ENCODE measurements at regions not wholly inside any gene's neighbourhood (a gene's known extent, or its start where the extent isn't known, plus 50 kb on each side); places are given as distances from the start of the nearest gene placed in this dataset.
A peak's percentile ranks its signal among the peaks of the same experiment; 100 is the strongest.
"Not testable (repeated sequence)": the region's sequence is repeated elsewhere in the genome, so short reads cannot be mapped to it uniquely, and the experiment has no call there.

DNA sequence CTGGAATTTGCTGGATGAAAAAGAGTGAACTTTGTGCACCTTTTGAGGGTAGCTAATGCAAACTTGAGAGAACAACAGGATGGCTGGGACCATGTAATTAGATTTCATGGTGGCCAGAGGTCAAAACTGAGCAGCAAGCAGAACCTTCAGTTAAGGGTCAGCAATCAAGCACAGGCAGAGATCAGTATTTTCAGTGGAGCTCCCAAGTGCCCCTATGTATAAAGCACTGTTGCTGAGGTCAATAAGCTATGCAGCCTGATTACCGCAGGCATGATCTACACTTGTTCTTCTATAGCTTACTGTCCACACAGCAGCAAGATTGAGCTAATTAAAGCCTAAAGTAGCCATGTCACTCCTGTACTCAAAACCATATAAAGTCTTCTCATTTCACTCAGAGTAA, 62.1 kb upstream of the TMC1 start:
- no peak overlapping the region for H3K4me3 ChIP-seq (replicated peaks in 1 of 2; ENCODE audit: low read depth in 2 of 2, low read length in 2 of 2)
- TF ChIP-seq, protein P1, sequence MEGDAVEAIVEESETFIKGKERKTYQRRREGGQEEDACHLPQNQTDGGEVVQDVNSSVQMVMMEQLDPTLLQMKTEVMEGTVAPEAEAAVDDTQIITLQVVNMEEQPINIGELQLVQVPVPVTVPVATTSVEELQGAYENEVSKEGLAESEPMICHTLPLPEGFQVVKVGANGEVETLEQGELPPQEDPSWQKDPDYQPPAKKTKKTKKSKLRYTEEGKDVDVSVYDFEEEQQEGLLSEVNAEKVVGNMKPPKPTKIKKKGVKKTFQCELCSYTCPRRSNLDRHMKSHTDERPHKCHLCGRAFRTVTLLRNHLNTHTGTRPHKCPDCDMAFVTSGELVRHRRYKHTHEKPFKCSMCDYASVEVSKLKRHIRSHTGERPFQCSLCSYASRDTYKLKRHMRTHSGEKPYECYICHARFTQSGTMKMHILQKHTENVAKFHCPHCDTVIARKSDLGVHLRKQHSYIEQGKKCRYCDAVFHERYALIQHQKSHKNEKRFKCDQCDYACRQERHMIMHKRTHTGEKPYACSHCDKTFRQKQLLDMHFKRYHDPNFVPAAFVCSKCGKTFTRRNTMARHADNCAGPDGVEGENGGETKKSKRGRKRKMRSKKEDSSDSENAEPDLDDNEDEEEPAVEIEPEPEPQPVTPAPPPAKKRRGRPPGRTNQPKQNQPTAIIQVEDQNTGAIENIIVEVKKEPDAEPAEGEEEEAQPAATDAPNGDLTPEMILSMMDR (IDR thresholded peaks at IDR 0.05; ENCODE audit: low read depth, low read length) = no peak
- DNase-seq (ENCODE audit: low read depth in 2 of 2) = no peak

DNA sequence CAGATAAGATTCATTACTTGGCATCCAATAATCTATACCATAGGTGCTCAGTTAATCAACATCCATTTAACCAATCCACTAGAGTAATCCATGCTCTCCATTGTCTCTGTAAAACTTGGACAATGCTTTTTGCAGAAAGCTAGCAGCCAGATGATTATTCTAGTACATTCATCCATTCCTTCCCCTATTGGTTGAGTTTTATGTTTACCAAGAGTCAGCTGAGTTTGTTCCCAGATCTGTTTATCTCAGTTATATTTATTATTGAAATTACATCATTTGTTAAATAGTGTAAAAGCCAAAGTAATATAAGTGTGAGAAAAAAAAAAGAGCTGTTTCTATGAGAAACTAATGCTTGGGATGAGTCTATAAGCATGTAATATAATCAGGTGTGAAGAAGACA, 63.3 kb upstream of the TMC1 start:
- TF ChIP-seq, protein P1 (IDR thresholded peaks at IDR 0.05; ENCODE audit: low read depth, low read length) = no peak
- DNase-seq (ENCODE audit: low read depth in 2 of 2) = no peak
- no peak overlapping the region for H3K4me3 ChIP-seq (replicated peaks in 1 of 2; ENCODE audit: low read depth in 2 of 2, low read length in 2 of 2)

DNA sequence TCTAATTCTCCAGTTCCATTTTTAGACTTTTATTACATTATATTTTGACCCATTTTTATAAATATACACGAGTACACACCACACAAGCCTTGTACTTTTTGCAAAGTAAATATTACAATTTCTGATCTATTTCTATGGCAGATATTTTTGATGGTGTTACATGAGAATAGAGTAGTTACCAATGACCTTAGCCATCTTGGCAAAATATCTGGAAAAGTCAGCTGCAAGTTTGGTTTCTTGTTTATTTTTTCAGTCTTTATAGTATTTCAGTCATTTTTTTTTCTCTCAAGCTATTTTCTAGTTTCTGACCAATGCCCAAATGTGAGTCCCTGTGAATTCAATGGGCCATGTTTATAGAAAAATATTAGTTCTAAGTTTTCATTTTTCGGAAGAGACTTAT, 64.0 kb upstream of the TMC1 start:
- no peak overlapping the region for H3K4me3 ChIP-seq (replicated peaks in 1 of 2; ENCODE audit: low read depth in 2 of 2, low read length in 2 of 2)
- no peak for DNase-seq (ENCODE audit: low read depth in 2 of 2)
- TF ChIP-seq, protein P1 (IDR thresholded peaks at IDR 0.05; ENCODE audit: low read depth, low read length) = no peak

DNA sequence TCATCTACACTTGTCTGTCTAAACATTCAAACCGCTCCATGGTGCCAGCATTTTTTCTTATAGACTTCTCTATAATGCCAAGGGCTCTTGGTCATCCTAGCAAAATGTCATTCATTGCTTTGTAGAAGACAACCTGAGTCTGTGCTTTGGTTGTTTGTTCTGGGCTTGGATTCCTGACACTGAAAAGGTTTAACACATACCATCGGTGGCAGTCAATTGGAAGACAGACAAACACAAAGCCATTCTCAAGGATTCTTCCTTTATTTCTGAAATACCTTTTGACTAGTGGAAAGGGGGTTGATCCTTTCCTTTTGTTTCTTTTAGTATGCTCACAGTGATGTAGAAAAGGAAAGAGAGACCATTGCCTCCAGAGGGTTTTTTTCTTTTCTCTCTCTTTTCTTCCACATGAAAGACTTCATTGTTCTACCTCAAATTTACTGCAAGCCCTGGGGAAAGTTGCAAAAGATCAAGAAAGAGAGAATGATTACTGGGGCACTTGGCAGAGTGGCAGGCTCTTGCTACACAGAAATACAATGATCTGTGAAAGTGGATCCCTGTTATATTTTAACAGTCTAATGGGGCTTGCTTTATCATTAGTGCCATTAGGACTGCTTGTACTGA, 66.4 kb upstream of the TMC1 start:
- TF ChIP-seq, protein P1 (IDR thresholded peaks at IDR 0.05; ENCODE audit: low read depth, low read length) = no peak
- peak in 1 of 2 donors; percentile 49 for DNase-seq (ENCODE audit: low read depth in 2 of 2)
- no peak overlapping the region for H3K4me3 ChIP-seq (replicated peaks in 1 of 2; ENCODE audit: low read depth in 2 of 2, low read length in 2 of 2)

DNA sequence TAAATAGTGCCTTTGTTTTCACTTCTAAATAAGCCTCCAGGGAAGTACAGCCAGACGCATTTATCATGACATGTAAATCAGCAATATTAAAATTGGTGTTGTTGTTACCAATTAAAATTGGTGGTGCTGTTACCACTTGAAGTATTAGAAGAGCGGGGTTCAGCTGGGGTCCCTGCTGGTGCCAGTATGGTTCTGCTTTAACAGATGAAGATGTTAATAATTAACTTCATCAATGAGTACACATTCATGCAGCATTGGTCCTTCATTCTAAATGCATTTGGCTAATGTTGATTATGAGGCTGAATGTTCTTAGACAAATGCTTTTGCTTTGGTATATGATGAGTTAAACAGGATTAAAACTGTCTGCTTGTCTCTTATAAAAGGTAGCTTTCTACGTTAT, 67.6 kb upstream of the TMC1 start:
- no peak for DNase-seq (ENCODE audit: low read depth in 2 of 2)
- TF ChIP-seq, protein P1 (IDR thresholded peaks at IDR 0.05; ENCODE audit: low read depth, low read length) = no peak
- H3K4me3 ChIP-seq (replicated peaks in 1 of 2; ENCODE audit: low read depth in 2 of 2, low read length in 2 of 2) = no peak overlapping the region

DNA sequence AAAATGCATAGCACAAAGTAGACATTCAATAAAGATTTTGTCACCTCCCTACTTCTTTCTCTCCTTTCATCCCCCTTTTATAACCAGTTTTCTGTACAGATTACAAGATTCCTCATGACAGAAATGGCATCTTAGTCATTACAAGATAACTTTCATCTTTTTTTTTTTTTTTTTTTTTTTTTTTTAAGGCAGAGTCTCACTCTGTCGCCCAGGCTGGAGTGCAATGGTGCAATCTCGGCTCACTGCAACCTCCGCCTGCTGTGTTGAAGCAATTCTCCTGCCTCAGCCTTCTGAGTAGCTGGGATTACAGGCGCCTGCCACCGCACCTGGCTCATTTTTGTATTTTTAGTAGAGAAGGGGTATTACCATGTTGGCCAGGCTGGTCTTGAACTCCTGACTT, 75.2 kb upstream of the TMC1 start:
- not testable (repeated sequence) for H3K4me3 ChIP-seq (replicated peaks in 1 of 2; ENCODE audit: low read depth in 2 of 2, low read length in 2 of 2); DNase-seq (ENCODE audit: low read depth in 2 of 2)

DNA sequence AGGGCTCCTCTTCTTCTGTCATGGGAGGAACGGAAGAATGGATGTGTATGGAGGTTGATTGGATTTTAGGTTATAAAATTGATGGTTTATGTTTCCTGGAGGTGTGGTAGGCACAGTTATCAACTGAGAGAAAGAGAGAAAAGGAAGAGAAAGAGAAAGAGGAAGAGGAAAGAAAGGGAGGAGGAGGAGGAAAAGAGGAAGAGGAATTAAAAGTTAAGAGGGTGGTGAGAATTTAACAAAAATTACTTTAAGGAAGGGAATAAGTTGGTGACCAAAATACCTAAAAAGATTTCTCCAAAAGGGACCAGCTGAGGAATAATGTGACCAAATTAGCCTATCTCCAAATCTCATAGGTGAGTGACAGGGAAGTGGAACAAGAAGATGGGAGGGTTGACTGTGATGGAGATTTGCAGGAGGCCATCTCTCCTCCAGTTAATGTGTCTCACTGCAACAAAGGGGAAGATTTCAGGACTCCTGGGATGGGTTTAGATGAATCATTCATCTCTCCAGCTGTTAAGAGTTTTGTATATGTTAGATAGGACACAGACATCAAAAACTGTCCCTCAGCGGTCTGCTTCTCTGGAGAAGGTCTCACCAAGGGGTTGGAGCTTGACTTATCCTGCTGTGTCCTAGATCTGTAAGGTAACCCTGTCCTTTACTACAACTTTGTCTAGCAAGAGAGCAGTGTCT, 76.0 kb upstream of the TMC1 start:
- peak in 1 of 2 donors; percentile 21 for DNase-seq (ENCODE audit: low read depth in 2 of 2)
- H3K4me3 ChIP-seq (replicated peaks in 1 of 2; ENCODE audit: low read depth in 2 of 2, low read length in 2 of 2) = no peak overlapping the region
- TF ChIP-seq, protein P1 (IDR thresholded peaks at IDR 0.05; ENCODE audit: low read depth, low read length) = no peak

All from cardiac fibroblast (primary cell).